SK-N-SH treated with all-trans-retinoic acid at 6 μM for 48 hours (cell line): ENCODE measurements at regions not wholly inside any gene's neighbourhood (a gene's known extent, or its start where the extent isn't known, plus 50 kb on each side); places are given as distances from the start of the nearest gene placed in this dataset.

Experiments
- TCF4 ChIP-seq: fragments of 250-450 bp; sonication (Bioruptor Pico); IDR thresholded peaks from 2 replicates; pipeline ENCODE4 v1.8.0; 2021; ENCODE audit warnings: mild to moderate bottlenecking, moderate library complexity, borderline replicate concordance
- ZNF565 ChIP-seq: fragments of 450-650 bp; formaldehyde crosslinking; conservative IDR thresholded peaks from 2 replicates; pipeline ENCODE4 v1.5.0; 2020; ENCODE audit warnings: low read depth, mild to moderate bottlenecking, moderate library complexity
- ZNF8 ChIP-seq: fragments of 450-650 bp; formaldehyde crosslinking; IDR thresholded peaks from 2 replicates; pipeline ENCODE4 v1.5.0; 2020; ENCODE audit warnings: mild to moderate bottlenecking, moderate library complexity
- TF ChIP-seq, protein P1 (sequence below): fragments of 250-450 bp; sonication (Bioruptor Pico); IDR thresholded peaks from 2 replicates; pipeline ENCODE4 v1.5.0; 2020; ENCODE audit warnings: mild to moderate bottlenecking, moderate library complexity
- TF ChIP-seq, protein P2 (sequence below): fragments of 250-450 bp; sonication (Bioruptor Pico); IDR thresholded peaks from 2 replicates; pipeline ENCODE4 v1.5.1; 2020; ENCODE audit warnings: low read depth, mild to moderate bottlenecking, moderate library complexity

DNA sequence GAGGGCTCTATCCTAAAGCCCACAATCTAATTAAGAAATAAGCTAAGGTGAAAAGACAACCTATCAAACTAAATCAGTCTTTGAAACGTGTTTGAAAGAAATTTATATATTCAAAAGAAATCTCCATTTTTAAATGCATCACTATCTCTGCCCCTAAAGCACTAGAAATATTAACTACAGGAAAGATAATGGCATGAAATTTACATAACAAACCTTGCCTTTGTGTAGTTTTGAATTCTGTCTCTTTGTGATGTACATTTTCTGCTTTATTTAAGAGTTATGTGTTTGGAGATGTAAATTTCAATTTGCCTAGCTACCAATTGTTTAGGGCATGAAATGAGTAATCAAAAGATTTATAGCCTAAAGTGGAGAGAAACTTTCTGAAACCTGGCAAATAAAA is 286.1 kb upstream of the TBX22 start (continued):
- TF ChIP-seq, protein P1, sequence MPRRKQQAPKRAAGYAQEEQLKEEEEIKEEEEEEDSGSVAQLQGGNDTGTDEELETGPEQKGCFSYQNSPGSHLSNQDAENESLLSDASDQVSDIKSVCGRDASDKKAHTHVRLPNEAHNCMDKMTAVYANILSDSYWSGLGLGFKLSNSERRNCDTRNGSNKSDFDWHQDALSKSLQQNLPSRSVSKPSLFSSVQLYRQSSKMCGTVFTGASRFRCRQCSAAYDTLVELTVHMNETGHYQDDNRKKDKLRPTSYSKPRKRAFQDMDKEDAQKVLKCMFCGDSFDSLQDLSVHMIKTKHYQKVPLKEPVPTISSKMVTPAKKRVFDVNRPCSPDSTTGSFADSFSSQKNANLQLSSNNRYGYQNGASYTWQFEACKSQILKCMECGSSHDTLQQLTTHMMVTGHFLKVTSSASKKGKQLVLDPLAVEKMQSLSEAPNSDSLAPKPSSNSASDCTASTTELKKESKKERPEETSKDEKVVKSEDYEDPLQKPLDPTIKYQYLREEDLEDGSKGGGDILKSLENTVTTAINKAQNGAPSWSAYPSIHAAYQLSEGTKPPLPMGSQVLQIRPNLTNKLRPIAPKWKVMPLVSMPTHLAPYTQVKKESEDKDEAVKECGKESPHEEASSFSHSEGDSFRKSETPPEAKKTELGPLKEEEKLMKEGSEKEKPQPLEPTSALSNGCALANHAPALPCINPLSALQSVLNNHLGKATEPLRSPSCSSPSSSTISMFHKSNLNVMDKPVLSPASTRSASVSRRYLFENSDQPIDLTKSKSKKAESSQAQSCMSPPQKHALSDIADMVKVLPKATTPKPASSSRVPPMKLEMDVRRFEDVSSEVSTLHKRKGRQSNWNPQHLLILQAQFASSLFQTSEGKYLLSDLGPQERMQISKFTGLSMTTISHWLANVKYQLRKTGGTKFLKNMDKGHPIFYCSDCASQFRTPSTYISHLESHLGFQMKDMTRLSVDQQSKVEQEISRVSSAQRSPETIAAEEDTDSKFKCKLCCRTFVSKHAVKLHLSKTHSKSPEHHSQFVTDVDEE (CRISPR knock-in tag): no peak
- TF ChIP-seq TCF4 (CRISPR knock-in tag): no peak
- no peak for TF ChIP-seq ZNF565 (CRISPR knock-in tag)
- TF ChIP-seq ZNF8 (CRISPR knock-in tag): no peak
- TF ChIP-seq, protein P2, sequence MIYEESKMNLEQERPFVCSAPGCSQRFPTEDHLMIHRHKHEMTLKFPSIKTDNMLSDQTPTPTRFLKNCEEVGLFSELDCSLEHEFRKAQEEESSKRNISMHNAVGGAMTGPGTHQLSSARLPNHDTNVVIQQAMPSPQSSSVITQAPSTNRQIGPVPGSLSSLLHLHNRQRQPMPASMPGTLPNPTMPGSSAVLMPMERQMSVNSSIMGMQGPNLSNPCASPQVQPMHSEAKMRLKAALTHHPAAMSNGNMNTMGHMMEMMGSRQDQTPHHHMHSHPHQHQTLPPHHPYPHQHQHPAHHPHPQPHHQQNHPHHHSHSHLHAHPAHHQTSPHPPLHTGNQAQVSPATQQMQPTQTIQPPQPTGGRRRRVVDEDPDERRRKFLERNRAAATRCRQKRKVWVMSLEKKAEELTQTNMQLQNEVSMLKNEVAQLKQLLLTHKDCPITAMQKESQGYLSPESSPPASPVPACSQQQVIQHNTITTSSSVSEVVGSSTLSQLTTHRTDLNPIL (CRISPR knock-in tag): no peak
- TF ChIP-seq, all 23 proteins: peak for 0
